HK-2 (cell line): ENCODE measurements at regions not wholly inside any gene's neighbourhood (a gene's known extent, or its start where the extent isn't known, plus 50 kb on each side); places are given as distances from the start of the nearest gene placed in this dataset.
"Not testable (repeated sequence)": the region's sequence is repeated elsewhere in the genome, so short reads cannot be mapped to it uniquely, and the experiment has no call there.

Source experiments
- DNase-seq: peaks from one replicate; pipeline ENCODE4 v3.0.0-alpha.2; 2018; ENCODE audit not compliant: unreplicated experiment

- not testable (repeated sequence) for DNase-seq
These were observed 83.0 kb downstream of the POTEC start for GRCh38 chr18:14460364-14460763.

- not testable (repeated sequence) for DNase-seq
These were observed 83.6 kb downstream of the POTEC start for GRCh38 chr18:14459826-14460225.

- not testable (repeated sequence) for DNase-seq
These were observed 85.1 kb downstream of the POTEC start for GRCh38 chr18:14458009-14458945.

- peak; percentile 26 for DNase-seq
These were observed 92.8 kb downstream of the POTEC start for GRCh38 chr18:14450637-14451009.

GRCh38 chr18:14449995-14450636, 93.3 kb downstream of the POTEC start:
- peak; percentile 28 for DNase-seq

- DNase-seq: not testable (repeated sequence)
These were observed 94.3 kb downstream of the POTEC start for GRCh38 chr18:14449062-14449461.

- not testable (repeated sequence) for DNase-seq
These were observed 95.7 kb downstream of the POTEC start for GRCh38 chr18:14447715-14448114.

- not testable (repeated sequence) for DNase-seq
These were observed 107.9 kb downstream of the POTEC start for GRCh38 chr18:14435460-14435859.

GRCh38 chr18:14432371-14432770, 111.0 kb downstream of the POTEC start:
- DNase-seq: not testable (repeated sequence)

- peak; percentile 79 for DNase-seq
These were observed 112.3 kb downstream of the POTEC start for GRCh38 chr18:14431031-14431521.

GRCh38 chr18:14415806-14416205, 127.6 kb downstream of the POTEC start:
- not testable (repeated sequence) for DNase-seq

GRCh38 chr18:14415399-14415798, 128.0 kb downstream of the POTEC start:
- not testable (repeated sequence) for DNase-seq

- DNase-seq: not testable (repeated sequence)
These were observed 147.9 kb downstream of the POTEC start for GRCh38 chr18:14395533-14395932.

- DNase-seq: not testable (repeated sequence)
These were observed 149.8 kb downstream of the POTEC start for GRCh38 chr18:14393563-14394103.

GRCh38 chr18:14392604-14393003, 150.8 kb downstream of the POTEC start:
- DNase-seq: not testable (repeated sequence)

- DNase-seq: not testable (repeated sequence)
These were observed 158.4 kb downstream of the POTEC start for GRCh38 chr18:14384961-14385360.

GRCh38 chr18:14382666-14383065, 160.7 kb downstream of the POTEC start:
- DNase-seq: not testable (repeated sequence)

- DNase-seq: not testable (repeated sequence)
These were observed 163.9 kb downstream of the POTEC start for GRCh38 chr18:14379489-14379888.

GRCh38 chr18:14378376-14378775, 165.0 kb downstream of the POTEC start:
- DNase-seq: not testable (repeated sequence)

- not testable (repeated sequence) for DNase-seq
These were observed 182.1 kb downstream of the POTEC start for GRCh38 chr18:14361346-14361745.

- not testable (repeated sequence) for DNase-seq
These were observed 185.7 kb downstream of the POTEC start for GRCh38 chr18:14357553-14358297.
